ENCODE measurements at regions not wholly inside any gene's neighbourhood (a gene's known extent, or its start where the extent isn't known, plus 50 kb on each side); places are given as distances from the start of the nearest gene placed in this dataset.

DNA sequence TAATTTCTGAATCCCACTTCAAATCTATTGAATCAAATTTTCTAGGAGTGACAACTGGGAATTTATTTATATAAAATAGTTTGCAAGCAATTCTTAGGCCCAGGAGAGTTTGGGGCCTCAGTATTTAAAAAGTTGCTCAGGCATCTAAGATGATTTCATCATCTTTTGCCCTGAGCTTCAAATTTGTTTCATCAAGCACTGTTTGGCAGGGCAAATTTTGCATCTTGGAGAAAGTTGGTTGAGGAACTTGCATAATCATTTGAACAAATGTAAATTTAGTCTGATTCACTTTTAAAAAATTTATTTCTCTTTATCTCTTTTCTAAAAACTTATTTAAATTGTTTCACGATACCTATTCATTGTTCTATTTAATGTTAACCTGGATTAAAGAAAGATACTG is 702.8 kb downstream of the SI start:
- TF ChIP-seq CBX1 (IDR thresholded peaks at IDR 0.05; ENCODE audit: low read depth), result no peak
- TF ChIP-seq POLR2A (conservative IDR thresholded peaks at IDR 0.05), result no peak
- TF ChIP-seq KAT7 (CRISPR knock-in tag; IDR thresholded peaks at IDR 0.05; ENCODE audit: borderline replicate concordance), result no peak
- TF ChIP-seq FOXA1 (IDR thresholded peaks at IDR 0.05; ENCODE audit: borderline replicate concordance), result no peak
- TF ChIP-seq, protein P1, sequence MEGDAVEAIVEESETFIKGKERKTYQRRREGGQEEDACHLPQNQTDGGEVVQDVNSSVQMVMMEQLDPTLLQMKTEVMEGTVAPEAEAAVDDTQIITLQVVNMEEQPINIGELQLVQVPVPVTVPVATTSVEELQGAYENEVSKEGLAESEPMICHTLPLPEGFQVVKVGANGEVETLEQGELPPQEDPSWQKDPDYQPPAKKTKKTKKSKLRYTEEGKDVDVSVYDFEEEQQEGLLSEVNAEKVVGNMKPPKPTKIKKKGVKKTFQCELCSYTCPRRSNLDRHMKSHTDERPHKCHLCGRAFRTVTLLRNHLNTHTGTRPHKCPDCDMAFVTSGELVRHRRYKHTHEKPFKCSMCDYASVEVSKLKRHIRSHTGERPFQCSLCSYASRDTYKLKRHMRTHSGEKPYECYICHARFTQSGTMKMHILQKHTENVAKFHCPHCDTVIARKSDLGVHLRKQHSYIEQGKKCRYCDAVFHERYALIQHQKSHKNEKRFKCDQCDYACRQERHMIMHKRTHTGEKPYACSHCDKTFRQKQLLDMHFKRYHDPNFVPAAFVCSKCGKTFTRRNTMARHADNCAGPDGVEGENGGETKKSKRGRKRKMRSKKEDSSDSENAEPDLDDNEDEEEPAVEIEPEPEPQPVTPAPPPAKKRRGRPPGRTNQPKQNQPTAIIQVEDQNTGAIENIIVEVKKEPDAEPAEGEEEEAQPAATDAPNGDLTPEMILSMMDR (IDR thresholded peaks at IDR 0.05 in 2 of 3, conservative IDR thresholded peaks at IDR 0.05 in 1 of 3; ENCODE audit: insufficient read depth in 2 of 3, low read depth in 1 of 3, low read length in 3 of 3), result no peak
- TF ChIP-seq ZNF354B (CRISPR knock-in tag; IDR thresholded peaks at IDR 0.05), result no peak
- TF ChIP-seq ELF4 (CRISPR knock-in tag; IDR thresholded peaks at IDR 0.05), result no peak
